Esophagus muscularis mucosa (tissue), 3 donors: ENCODE measurements at regions not wholly inside any gene's neighbourhood (a gene's known extent, or its start where the extent isn't known, plus 50 kb on each side); places are given as distances from the start of the nearest gene placed in this dataset.

Source experiments
- POLR2A ChIP-seq: fragments of 450-650 bp; IDR thresholded peaks from one replicate; pipeline ENCODE4 v1.6.1; 2017; ENCODE audit warnings: antibody characterized with exemption, moderate library complexity, mild to moderate bottlenecking, low read depth
- TF ChIP-seq, protein P1 (sequence below), 3 experiments: fragments of 200-600 bp in 2 of 3; fragments of 450-650 bp in 1 of 3; sonication (generic) in 2 of 3; IDR thresholded peaks; one replicate each; pipeline ENCODE4 v1.5.1; 2017 to 2019; ENCODE audit warnings: antibody characterized with exemption in 3 of 3, mild to moderate bottlenecking in 2 of 3, moderate library complexity in 1 of 3

DNA sequence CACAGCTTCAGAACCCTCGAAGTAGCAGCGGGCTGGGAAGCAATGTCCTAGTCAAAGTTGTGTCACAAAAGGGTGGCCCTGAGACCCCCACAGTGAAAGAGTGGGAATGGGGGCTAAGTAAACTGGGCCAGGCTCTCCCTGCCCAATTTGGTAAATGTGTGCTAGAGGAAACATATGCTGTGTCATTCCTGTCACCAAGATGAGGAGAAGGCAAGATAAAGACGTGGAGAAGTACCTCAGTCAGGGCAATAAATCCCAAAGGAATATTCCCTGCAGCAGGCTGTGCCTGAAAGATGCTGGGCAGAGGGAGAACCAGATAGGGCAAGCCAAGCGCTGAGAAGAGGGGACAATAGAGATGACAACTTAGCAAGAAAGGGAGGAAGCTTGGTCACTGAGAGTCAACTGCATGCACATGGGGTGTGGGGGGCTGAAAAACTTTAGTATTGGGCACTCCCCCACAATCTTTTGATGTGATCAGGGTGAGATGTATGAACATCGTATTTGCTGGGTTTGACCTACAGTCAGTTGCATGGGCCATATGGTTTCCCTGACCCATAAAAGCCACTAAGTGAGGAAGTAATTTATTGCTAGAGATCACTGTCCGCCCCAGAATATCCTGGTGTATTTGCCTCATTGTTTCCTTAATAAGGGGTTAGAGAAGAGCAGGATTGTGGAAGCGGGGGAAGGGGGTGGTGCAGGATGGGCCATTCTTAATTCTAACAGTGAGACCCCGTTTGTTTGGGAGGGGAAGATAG is 49.9 kb upstream of the CXCR4 start:
- no peak for TF ChIP-seq POLR2A
- TF ChIP-seq, protein P1, sequence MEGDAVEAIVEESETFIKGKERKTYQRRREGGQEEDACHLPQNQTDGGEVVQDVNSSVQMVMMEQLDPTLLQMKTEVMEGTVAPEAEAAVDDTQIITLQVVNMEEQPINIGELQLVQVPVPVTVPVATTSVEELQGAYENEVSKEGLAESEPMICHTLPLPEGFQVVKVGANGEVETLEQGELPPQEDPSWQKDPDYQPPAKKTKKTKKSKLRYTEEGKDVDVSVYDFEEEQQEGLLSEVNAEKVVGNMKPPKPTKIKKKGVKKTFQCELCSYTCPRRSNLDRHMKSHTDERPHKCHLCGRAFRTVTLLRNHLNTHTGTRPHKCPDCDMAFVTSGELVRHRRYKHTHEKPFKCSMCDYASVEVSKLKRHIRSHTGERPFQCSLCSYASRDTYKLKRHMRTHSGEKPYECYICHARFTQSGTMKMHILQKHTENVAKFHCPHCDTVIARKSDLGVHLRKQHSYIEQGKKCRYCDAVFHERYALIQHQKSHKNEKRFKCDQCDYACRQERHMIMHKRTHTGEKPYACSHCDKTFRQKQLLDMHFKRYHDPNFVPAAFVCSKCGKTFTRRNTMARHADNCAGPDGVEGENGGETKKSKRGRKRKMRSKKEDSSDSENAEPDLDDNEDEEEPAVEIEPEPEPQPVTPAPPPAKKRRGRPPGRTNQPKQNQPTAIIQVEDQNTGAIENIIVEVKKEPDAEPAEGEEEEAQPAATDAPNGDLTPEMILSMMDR (IDR thresholded peaks at IDR 0.05), result no peak
